NCI-H69 (cell line): ENCODE measurements at regions not wholly inside any gene's neighbourhood (a gene's known extent, or its start where the extent isn't known, plus 50 kb on each side); places are given as distances from the start of the nearest gene placed in this dataset.
"Not testable (repeated sequence)": the region's sequence is repeated elsewhere in the genome, so short reads cannot be mapped to it uniquely, and the experiment has no call there.

Experiments
- DNase-seq: peaks from one replicate; lab custom pipeline; 2025; lab: John Stamatoyannopoulos, UW

GRCh38 chr9:24073007-24073592, 247.1 kb upstream of the ELAVL2 start:
- peak; percentile 43 for DNase-seq

GRCh38 chr9:24071716-24072115, 245.7 kb upstream of the ELAVL2 start:
- peak; percentile 51 for DNase-seq

DNA sequence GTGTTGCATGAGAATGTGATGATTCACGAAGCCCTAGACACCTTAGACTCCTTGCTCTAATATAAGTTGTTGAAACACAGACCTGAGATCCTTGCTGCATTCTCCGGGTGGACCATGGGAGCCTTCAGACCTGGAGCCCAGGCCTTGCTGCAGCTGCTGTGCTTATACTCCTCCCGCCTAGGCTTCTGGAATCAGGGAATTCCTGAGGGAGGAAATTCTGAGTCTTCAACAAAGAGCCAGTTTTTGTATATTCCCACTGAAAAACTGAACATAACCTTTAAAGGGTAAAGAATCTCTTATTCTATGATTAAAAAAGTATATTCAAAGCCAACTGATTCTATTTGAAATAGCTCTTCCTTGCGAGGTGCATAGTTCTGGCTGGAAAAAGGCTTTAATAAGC, 245.1 kb upstream of the ELAVL2 start:
- DNase-seq = peak; percentile 20

DNA sequence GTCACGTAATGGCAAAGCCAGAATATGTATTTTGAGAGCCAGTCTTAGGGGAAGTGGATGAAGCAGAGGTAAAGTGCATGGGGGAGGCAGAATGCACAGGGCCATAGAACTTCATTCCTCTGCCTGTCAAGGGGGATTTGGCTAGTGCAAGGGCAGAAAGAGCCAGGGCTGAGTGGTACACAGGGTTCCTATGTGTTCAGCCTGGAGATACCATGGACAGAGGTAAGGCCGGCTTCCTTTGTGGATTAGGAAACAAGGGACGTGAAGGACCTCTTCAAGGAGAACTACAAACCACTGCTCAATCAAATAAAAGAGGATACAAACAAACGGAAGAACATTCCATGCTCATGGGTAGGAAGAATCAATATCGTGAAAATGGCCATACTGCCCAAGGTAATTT, 241.1 kb upstream of the ELAVL2 start:
- DNase-seq = not testable (repeated sequence)

- DNase-seq = peak; percentile 78
Observed at GRCh38 chr9:24059651-24060050, 233.6 kb upstream of the ELAVL2 start.

- peak; percentile 32 for DNase-seq
Observed at GRCh38 chr9:24051587-24051986, 225.5 kb upstream of the ELAVL2 start.

- DNase-seq = not testable (repeated sequence)
Observed at GRCh38 chr9:24050239-24050638, 224.2 kb upstream of the ELAVL2 start.

DNA sequence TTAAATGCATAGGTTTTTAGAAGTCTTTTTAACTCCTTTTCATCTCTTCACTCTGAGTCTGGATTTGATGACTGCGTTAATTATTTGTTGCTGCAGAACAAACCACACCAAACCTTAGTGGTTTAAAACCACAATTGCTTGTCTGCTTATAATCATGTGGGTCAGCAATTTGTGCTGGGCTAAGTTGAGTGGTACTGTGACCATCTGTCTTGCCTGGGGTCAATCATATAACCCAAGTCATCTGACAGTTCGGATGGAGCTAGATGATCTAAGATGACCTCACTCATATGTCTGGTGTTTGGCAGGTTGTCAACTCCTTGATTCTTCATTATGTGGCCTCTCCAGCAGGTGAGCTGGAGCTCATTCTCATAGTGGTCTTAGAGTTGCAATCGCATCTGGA, 219.1 kb upstream of the ELAVL2 start:
- DNase-seq = peak; percentile 81

DNA sequence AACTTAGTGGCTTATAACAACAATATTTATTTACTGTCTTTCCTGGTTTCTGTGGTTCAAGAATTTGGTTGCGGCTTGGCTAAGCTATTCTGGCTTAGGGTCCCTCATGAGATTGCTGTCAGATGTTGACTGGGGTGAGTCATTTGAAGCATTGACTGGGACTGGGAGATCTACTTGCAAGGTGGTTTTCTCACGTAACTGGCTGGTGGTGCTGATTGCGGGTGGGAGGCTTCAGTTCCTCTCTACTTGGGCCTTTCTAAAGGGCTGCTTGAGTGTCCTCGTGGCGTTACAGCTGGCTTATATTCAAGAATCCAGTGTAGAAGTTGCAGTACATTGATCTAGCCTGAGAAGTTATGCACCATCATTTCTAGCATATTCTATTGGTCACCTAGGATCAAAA, 218.5 kb upstream of the ELAVL2 start:
- DNase-seq = no peak

GRCh38 chr9:24041160-24041690, 215.2 kb upstream of the ELAVL2 start:
- DNase-seq = peak; percentile 100

DNA sequence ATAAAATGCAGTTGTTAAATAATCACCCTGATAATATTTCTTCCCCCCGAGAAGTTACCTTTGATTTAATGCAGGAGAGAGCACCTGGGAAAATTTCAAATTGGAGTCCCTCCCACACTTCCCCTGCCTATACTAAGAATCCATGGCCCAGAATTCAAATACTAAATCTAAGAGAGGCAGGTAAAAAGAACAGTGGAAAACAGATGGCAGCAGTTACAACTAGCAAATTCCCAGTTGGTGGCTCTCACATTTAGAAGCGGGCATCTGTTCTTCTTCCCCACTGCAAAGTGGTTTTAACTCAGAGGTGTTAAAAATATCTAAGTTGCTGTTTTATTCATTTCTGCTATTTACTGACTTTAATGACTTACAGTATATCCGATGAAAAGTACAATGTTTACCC, 210.4 kb upstream of the ELAVL2 start:
- peak; percentile 90 for DNase-seq

DNA sequence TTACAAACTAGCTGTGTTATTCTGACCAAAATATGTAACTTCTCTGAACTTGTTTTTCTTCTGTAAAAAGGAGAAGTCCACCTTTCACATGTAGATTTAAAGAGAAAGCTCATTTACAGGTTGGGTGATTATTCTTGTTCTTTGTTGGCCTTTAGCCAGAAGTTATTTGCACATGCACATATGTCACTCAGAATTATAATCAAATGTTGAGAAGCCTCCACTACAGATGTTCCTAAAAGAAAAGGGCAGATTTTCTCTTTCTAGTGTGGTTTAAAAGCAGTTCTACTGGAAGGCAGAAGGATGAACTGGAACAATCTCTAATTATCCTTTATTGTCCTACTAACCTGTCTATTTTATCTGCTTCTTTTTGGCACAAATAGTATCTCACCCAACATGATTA, 209.8 kb upstream of the ELAVL2 start:
- peak; percentile 96 for DNase-seq

GRCh38 chr9:24011881-24012280, 185.8 kb upstream of the ELAVL2 start:
- DNase-seq = no peak

DNA sequence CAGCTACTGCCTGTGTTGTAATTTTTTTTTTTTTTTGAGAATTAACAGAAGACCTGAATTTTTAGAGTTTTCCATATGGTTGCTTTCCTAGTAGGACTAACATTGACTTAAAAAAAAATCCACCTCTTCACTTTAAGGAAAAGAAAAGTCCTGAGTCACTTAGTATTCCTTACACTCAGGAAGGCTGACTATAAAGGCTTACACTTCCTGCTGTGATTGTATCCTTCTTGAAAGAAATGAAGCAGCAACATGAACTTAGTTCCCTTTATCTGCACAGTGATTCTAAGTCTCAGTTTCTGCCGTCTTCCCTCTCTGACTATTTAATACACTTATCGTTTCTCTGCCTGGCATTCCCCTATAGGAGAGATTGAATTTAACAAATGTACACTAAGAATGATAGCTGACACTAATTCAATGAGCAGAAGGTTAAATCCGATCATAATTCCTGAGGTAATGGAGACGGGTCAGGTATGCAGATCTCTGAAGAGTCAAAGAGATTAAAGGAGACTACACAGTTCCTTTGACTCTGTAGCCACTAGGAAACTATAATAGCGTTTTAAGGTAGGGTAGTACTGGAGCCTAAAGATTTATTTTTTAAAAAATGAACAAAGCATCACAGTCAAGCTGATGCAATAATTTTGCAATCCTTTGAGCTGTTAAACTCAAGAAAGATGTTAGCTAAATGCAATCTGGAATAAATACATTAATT, 185.1 kb upstream of the ELAVL2 start:
- peak; percentile 35 for DNase-seq

DNA sequence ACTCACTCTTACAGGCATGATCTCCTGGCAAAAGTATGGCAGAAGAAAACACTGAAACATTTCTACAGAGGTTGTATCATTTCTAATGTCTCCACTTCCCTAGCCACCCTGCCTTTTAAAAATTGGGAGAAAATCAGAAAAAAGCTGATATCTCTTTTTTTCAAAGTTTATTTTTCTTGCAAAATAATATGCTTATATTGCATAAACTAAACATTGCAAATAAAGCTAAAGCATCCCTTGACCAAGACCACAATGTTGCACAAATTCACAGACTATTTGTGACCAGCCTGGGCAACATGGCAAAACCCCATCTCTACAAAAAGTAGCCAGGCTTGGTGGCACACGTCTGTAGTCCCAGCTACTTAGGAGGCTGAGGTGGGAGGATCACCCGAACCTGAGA, 183.3 kb upstream of the ELAVL2 start:
- no peak for DNase-seq

- no peak for DNase-seq
Observed at GRCh38 chr9:24007185-24007584, 181.1 kb upstream of the ELAVL2 start.

DNA sequence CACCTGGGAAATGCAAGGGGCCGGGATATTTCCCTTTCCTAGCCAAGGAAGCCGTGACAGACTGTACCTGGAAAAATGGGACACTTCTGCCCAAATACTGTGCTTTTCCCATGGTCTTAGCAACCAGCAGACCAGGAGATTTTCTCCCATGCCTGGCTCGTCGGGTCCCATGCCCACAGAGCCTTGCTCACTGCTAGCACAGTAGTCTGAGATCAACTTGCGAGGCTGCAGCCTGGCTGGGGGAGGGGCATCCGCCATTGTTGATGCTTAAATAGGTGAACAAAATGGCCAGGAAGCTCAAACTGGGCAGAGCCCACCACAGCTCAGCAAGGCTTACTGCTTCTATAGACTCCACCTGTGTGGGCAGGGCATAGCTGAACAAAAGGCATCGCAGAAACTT, 165.8 kb upstream of the ELAVL2 start:
- not testable (repeated sequence) for DNase-seq

- DNase-seq = no peak
Observed at GRCh38 chr9:23979491-23979890, 153.5 kb upstream of the ELAVL2 start.

GRCh38 chr9:23962101-23962500, 136.1 kb upstream of the ELAVL2 start:
- DNase-seq = no peak

DNA sequence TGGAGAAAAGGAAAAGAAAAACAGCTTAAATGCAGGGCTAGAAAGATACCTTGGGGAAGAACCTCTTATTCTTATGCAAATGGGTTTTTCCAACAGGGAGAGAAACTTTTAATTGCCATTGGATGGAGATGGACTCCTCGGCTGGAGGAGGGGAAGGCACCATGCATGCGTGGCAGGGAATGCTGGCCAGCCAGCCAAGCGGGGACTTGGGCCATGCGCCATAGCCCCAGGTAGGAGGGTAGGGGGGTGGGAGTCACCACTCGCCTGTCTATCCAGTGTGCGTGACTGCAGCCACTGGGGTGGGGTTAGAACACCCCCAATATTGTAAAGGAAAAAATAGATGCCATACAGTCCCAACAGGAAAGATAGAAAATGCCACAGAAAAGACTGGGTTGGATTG, 119.9 kb upstream of the ELAVL2 start:
- no peak for DNase-seq

GRCh38 chr9:23941051-23941450, 115.0 kb upstream of the ELAVL2 start:
- peak; percentile 57 for DNase-seq

GRCh38 chr9:23938908-23939307, 112.9 kb upstream of the ELAVL2 start:
- peak; percentile 84 for DNase-seq

DNA sequence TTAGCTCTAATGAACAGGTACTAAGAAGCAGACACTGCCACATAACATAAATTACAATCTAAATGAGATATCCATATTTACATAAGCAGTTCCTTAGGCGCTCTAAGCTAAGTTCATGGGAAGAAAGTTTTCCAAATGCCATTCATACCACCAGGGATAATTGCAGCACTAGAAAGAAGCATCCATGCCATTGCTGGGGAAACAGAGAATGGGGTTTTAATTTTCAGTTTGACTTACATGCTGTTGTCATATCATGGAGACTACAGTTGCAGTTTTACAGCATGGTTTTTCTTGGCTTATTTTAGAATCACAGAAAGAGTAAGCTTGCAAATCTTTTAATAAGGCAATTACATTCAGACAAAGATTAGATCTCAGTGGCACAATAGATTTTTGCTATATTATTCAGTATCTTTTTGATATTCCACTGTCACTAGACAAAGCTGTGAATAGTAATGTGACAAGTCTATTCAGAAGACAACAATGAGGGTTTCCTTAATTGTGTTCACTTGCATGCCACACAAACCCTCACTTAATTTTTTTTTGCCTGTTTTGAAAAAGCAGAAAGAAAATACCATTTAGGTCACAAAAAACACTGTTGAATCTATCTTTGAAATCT, 108.4 kb upstream of the ELAVL2 start:
- peak; percentile 34 for DNase-seq
